Aorta (tissue), 5 donors: ENCODE measurements at regions not wholly inside any gene's neighbourhood (a gene's known extent, or its start where the extent isn't known, plus 50 kb on each side); places are given as distances from the start of the nearest gene placed in this dataset.
"Not testable (repeated sequence)": the region's sequence is repeated elsewhere in the genome, so short reads cannot be mapped to it uniquely, and the experiment has no call there.

Experiments
- ATAC-seq: fragments of 200-7000 bp; cut with Tn5 transposase; one replicate; pipeline ENCODE4 v1.9.1; 2022; ENCODE audit warnings: moderate library complexity; ENCODE audit not compliant: low FRiP score
- DNase-seq, 2 donors: peaks; one replicate each; pipeline ENCODE4 v3.0.0-alpha.2; 2020
- H3K27ac ChIP-seq, 2 donors: one replicate each; pipeline ENCODE4 v1.5.1; 2013; ENCODE audit warnings: low read length in 2 of 2, mild to moderate bottlenecking in 2 of 2, moderate library complexity in 2 of 2, control low read depth in 1 of 2, inconsistent platforms in 1 of 2, low read depth in 1 of 2
- H3K27me3 ChIP-seq, 2 donors: one replicate each; pipeline ENCODE4 v1.6.1; 2013; ENCODE audit warnings: control low read depth in 1 of 2, low read length in 1 of 2, mild to moderate bottlenecking in 1 of 2, moderate library complexity in 1 of 2; ENCODE audit not compliant: insufficient read depth in 2 of 2, control insufficient read depth in 1 of 2
- H3K36me3 ChIP-seq, 2 donors: one replicate each; pipeline ENCODE4 v1.6.1; 2013; ENCODE audit warnings: control low read depth in 1 of 2, low read length in 1 of 2, mild to moderate bottlenecking in 1 of 2; ENCODE audit not compliant: insufficient read depth in 2 of 2, control insufficient read depth in 1 of 2
- H3K4me1 ChIP-seq, 2 donors: one replicate each; pipeline ENCODE4 v1.6.1; 2013; ENCODE audit warnings: low read length in 2 of 2, control low read depth in 1 of 2, mild to moderate bottlenecking in 1 of 2, moderate library complexity in 1 of 2; ENCODE audit not compliant: insufficient read depth in 2 of 2, control insufficient read depth in 1 of 2
- H3K4me3 ChIP-seq, 2 donors: one replicate each; pipeline ENCODE4 v1.5.1; 2013; ENCODE audit warnings: low read length in 2 of 2, control low read depth in 1 of 2, mild to moderate bottlenecking in 1 of 2
- H3K9me3 ChIP-seq: one replicate; pipeline ENCODE4 v1.6.1; 2013; ENCODE audit warnings: mild to moderate bottlenecking, low read length; ENCODE audit not compliant: control insufficient read depth
- WGBS, 2 donors: extraction: QIAGEN DNeasy Blood & Tissue Kit; methylation state at CpG; one replicate each; pipeline ENCODE4 v1.1.7; 2013; 5-methylcytosine and 5-hydroxymethylcytosine counted together
- intact Hi-C, 2 donors: fragments of 100-400 bp; cut with DNase I; formaldehyde crosslinking; loops; one replicate each; pipeline versions ENCODE4 v1.14.2 to v1.15.0; 2022
- donor health status: healthy with polysubstance abuse.
- donor health status: Bipolar disorder and iron deficiency.
- donor health status: DM: no; HTN: no; CAD: no.
- donor health status: DM: no; HTN: no; CAD: no.
- donor health status: DM: yes; HTN: yes; CAD: no.

GRCh38 chr5:174454890-174455289 lies 269.5 kb upstream of the MSX2 start:
- intact Hi-C loops: no loop called here
- Histone ChIP-seq H3K4me1 (no peaks in the 10 kb centered on the region), H3K4me3 (no peak overlapping the region), H3K9me3 (peaks cover 2% of the 10 kb centered on the region), H3K36me3 (no peaks in the 10 kb centered on the region), H3K27me3 (peaks cover 0 to 1% of the 10 kb centered on the region in 2 donors), H3K27ac (no peak overlapping the region)
- DNase-seq (no peak), ATAC-seq (no peak)
- WGBS, 2 donors: 69 to 72% methylated on average over 3 of the region's 3 CpGs

GRCh38 chr5:174455301-174455700 lies 269.1 kb upstream of the MSX2 start:
- intact Hi-C loops: no loop called here
- Histone ChIP-seq H3K4me1 (no peaks in the 10 kb centered on the region), H3K27me3 (peaks cover 0 to 1% of the 10 kb centered on the region in 2 donors), H3K36me3 (no peaks in the 10 kb centered on the region), H3K9me3 (peaks cover 2% of the 10 kb centered on the region), H3K27ac (no peak overlapping the region), H3K4me3 (no peak overlapping the region)
- WGBS, 2 donors: 66 to 69% methylated on average over 4 of the region's 4 CpGs
- DNase-seq (no peak), ATAC-seq (no peak)

GRCh38 chr5:174457141-174457678 lies 267.2 kb upstream of the MSX2 start:
- no peak for ATAC-seq
- no peak for DNase-seq
- H3K27me3 ChIP-seq: peaks cover 0 to 1% of the 10 kb centered on the region in 2 donors
- H3K4me3 ChIP-seq: no peak overlapping the region
- H3K9me3 ChIP-seq: peaks cover 2% of the 10 kb centered on the region
- H3K36me3 ChIP-seq: no peaks in the 10 kb centered on the region
- H3K4me1 ChIP-seq: no peaks in the 10 kb centered on the region
- H3K27ac ChIP-seq: no peak overlapping the region
- intact Hi-C loops: no loop called here
- 40% methylated on average over 5 of the region's 5 CpGs for WGBS, 2 donors

GRCh38 chr5:174459071-174459702 lies 265.2 kb upstream of the MSX2 start:
- ATAC-seq (no peak), DNase-seq (no peak)
- Histone ChIP-seq H3K9me3 (no peaks in the 10 kb centered on the region), H3K4me1 (no peaks in the 10 kb centered on the region), H3K36me3 (no peaks in the 10 kb centered on the region), H3K4me3 (no peak overlapping the region), H3K27ac (no peak overlapping the region), H3K27me3 (no peaks in the 10 kb centered on the region)
- intact Hi-C loops: no loop called here
- 65 to 66% methylated on average over 12 of the region's 12 CpGs for WGBS, 2 donors

- H3K27ac ChIP-seq: no peak overlapping the region
- H3K36me3 ChIP-seq: no peaks in the 10 kb centered on the region
- WGBS, 2 donors: 60 to 67% methylated on average over 9 of the region's 9 CpGs
Measured at GRCh38 chr5:174459832-174460448, 264.4 kb upstream of the MSX2 start.

GRCh38 chr5:174462129-174462528 lies 262.3 kb upstream of the MSX2 start:
- WGBS, 2 donors: 32 to 54% methylated on average over 4 of the region's 4 CpGs
- intact Hi-C loops: no loop called here
- Histone ChIP-seq H3K27me3 (no peaks in the 10 kb centered on the region), H3K9me3 (no peaks in the 10 kb centered on the region), H3K36me3 (no peaks in the 10 kb centered on the region), H3K4me1 (no peaks in the 10 kb centered on the region), H3K27ac (no peak overlapping the region), H3K4me3 (no peak overlapping the region)
- DNase-seq: no peak
- ATAC-seq: no peak

More at GRCh38 chr5:174459832-174460448, 264.4 kb upstream of the MSX2 start:
- DNase-seq (no peak), ATAC-seq (no peak)
- H3K9me3 ChIP-seq: no peaks in the 10 kb centered on the region
- H3K4me3 ChIP-seq: no peak overlapping the region
- H3K4me1 ChIP-seq: no peaks in the 10 kb centered on the region
- no peaks in the 10 kb centered on the region for H3K27me3 ChIP-seq
- intact Hi-C loops: no loop called here

- 95 to 100% methylated on average over 1 of the region's 1 CpG for WGBS, 2 donors
- no peaks in the 10 kb centered on the region for H3K4me1 ChIP-seq
- no peak overlapping the region for H3K27ac ChIP-seq
- intact Hi-C loops: no loop called here
- H3K4me3 ChIP-seq: no peak overlapping the region
- ATAC-seq (no peak), DNase-seq (no peak)
- no peaks in the 10 kb centered on the region for H3K27me3 ChIP-seq
- no peaks in the 10 kb centered on the region for H3K36me3 ChIP-seq
- no peaks in the 10 kb centered on the region for H3K9me3 ChIP-seq
Measured at GRCh38 chr5:174464504-174465165, 259.7 kb upstream of the MSX2 start.

- WGBS, 2 donors: 87 to 89% methylated on average over 3 of the region's 3 CpGs
- H3K4me3 ChIP-seq, ATAC-seq, DNase-seq, H3K36me3 ChIP-seq, H3K9me3 ChIP-seq, H3K27me3 ChIP-seq, H3K27ac ChIP-seq, intact Hi-C loops, H3K4me1 ChIP-seq: not testable (repeated sequence)
Measured at GRCh38 chr5:174471528-174471927, 252.9 kb upstream of the MSX2 start.
